ENCODE measurements at regions not wholly inside any gene's neighbourhood (a gene's known extent, or its start where the extent isn't known, plus 50 kb on each side); places are given as distances from the start of the nearest gene placed in this dataset.

- TF ChIP-seq YY1 (IDR thresholded peaks at IDR 0.05; ENCODE audit: low read depth): no peak
- no peak for TF ChIP-seq NFIC (IDR thresholded peaks at IDR 0.05)
- no peak for TF ChIP-seq EGR1 (IDR thresholded peaks at IDR 0.05)
- TF ChIP-seq FOXM1 (IDR thresholded peaks at IDR 0.05; ENCODE audit: borderline replicate concordance, low read depth): no peak
- no peak for TF ChIP-seq TEAD4 (IDR thresholded peaks at IDR 0.05)
- no peak for TF ChIP-seq MAX (IDR thresholded peaks at IDR 0.05)
- no peak for TF ChIP-seq REST (IDR thresholded peaks at IDR 0.05; ENCODE audit: low read depth)
- TF ChIP-seq ZBTB7A (IDR thresholded peaks at IDR 0.05; ENCODE audit: low read depth): no peak
- no peak for TF ChIP-seq USF1 (IDR thresholded peaks at IDR 0.05)
Measured at GRCh38 chr11:92594251-92594650, 369.6 kb downstream of the FAT3 start.

GRCh38 chr11:92595052-92595451 is 370.4 kb downstream of the FAT3 start:
- no peak for TF ChIP-seq TCF12 (IDR thresholded peaks at IDR 0.05; ENCODE audit: low read depth)

GRCh38 chr11:92596596-92597317 is 372.1 kb downstream of the FAT3 start:
- TF ChIP-seq TEAD4 (IDR thresholded peaks at IDR 0.05): no peak
- TF ChIP-seq CREB1 (IDR thresholded peaks at IDR 0.05; ENCODE audit: low read depth): no peak
- no peak for TF ChIP-seq FOXM1 (IDR thresholded peaks at IDR 0.05; ENCODE audit: borderline replicate concordance, low read depth)
- no peak for TF ChIP-seq USF1 (IDR thresholded peaks at IDR 0.05)
- TF ChIP-seq EGR1 (IDR thresholded peaks at IDR 0.05): no peak
- TF ChIP-seq CEBPB (IDR thresholded peaks at IDR 0.05): no peak
- no peak for TF ChIP-seq RAD21 (IDR thresholded peaks at IDR 0.05; ENCODE audit: low read depth)
- TF ChIP-seq YY1 (IDR thresholded peaks at IDR 0.05; ENCODE audit: low read depth): no peak
- no peak for TF ChIP-seq MAX (IDR thresholded peaks at IDR 0.05)
- no peak for TF ChIP-seq EP300 (IDR thresholded peaks at IDR 0.05; ENCODE audit: borderline replicate concordance)
- no peak for TF ChIP-seq TAF1 (IDR thresholded peaks at IDR 0.05; ENCODE audit: low read depth)

GRCh38 chr11:92601048-92601447 is 368.4 kb upstream of the MTNR1B start:
- TF ChIP-seq FOXM1 (IDR thresholded peaks at IDR 0.05; ENCODE audit: borderline replicate concordance, low read depth): no peak
- no peak for TF ChIP-seq TEAD4 (IDR thresholded peaks at IDR 0.05)
- no peak for TF ChIP-seq CREB1 (IDR thresholded peaks at IDR 0.05; ENCODE audit: low read depth)
- TF ChIP-seq YY1 (IDR thresholded peaks at IDR 0.05; ENCODE audit: low read depth): no peak
- TF ChIP-seq RAD21 (IDR thresholded peaks at IDR 0.05; ENCODE audit: low read depth): no peak
- no peak for TF ChIP-seq NFIC (IDR thresholded peaks at IDR 0.05)
- TF ChIP-seq TCF12 (IDR thresholded peaks at IDR 0.05; ENCODE audit: low read depth): no peak
- no peak for TF ChIP-seq MAX (IDR thresholded peaks at IDR 0.05)
- no peak for TF ChIP-seq TAF1 (IDR thresholded peaks at IDR 0.05; ENCODE audit: low read depth)
- no peak for TF ChIP-seq REST (IDR thresholded peaks at IDR 0.05; ENCODE audit: low read depth)
- no peak for TF ChIP-seq EGR1 (IDR thresholded peaks at IDR 0.05)

- TF ChIP-seq ZBTB7A (IDR thresholded peaks at IDR 0.05; ENCODE audit: low read depth) (no peak), TAF1 (IDR thresholded peaks at IDR 0.05; ENCODE audit: low read depth) (no peak), TEAD4 (IDR thresholded peaks at IDR 0.05) (no peak), EGR1 (IDR thresholded peaks at IDR 0.05) (no peak), EP300 (IDR thresholded peaks at IDR 0.05; ENCODE audit: borderline replicate concordance) (no peak), NFIC (IDR thresholded peaks at IDR 0.05) (no peak)
Measured at GRCh38 chr11:92605667-92606066, 363.8 kb upstream of the MTNR1B start.

GRCh38 chr11:92607969-92608722 is 361.3 kb upstream of the MTNR1B start:
- no peak for TF ChIP-seq REST (IDR thresholded peaks at IDR 0.05; ENCODE audit: low read depth)
- TF ChIP-seq YY1 (IDR thresholded peaks at IDR 0.05; ENCODE audit: low read depth): no peak
- TF ChIP-seq ZBTB7A (IDR thresholded peaks at IDR 0.05; ENCODE audit: low read depth): no peak
- no peak for TF ChIP-seq TCF12 (IDR thresholded peaks at IDR 0.05; ENCODE audit: low read depth)
- no peak for TF ChIP-seq FOXM1 (IDR thresholded peaks at IDR 0.05; ENCODE audit: borderline replicate concordance, low read depth)
- TF ChIP-seq CREB1 (IDR thresholded peaks at IDR 0.05; ENCODE audit: low read depth): no peak
- no peak for TF ChIP-seq NFIC (IDR thresholded peaks at IDR 0.05)
- TF ChIP-seq RAD21 (IDR thresholded peaks at IDR 0.05; ENCODE audit: low read depth): no peak
- no peak for TF ChIP-seq CEBPB (IDR thresholded peaks at IDR 0.05)
- TF ChIP-seq TAF1 (IDR thresholded peaks at IDR 0.05; ENCODE audit: low read depth): no peak
- no peak for TF ChIP-seq USF1 (IDR thresholded peaks at IDR 0.05)
- no peak for TF ChIP-seq EP300 (IDR thresholded peaks at IDR 0.05; ENCODE audit: borderline replicate concordance)
- no peak for TF ChIP-seq EGR1 (IDR thresholded peaks at IDR 0.05)
